ENCODE measurements at regions not wholly inside any gene's neighbourhood (a gene's known extent, or its start where the extent isn't known, plus 50 kb on each side); places are given as distances from the start of the nearest gene placed in this dataset.

GRCh38 chr2:155190342-155190741 is 491.8 kb downstream of the KCNJ3 start:
- H3K36me3 ChIP-seq (ENCODE audit: control insufficient read depth in 2 of 2, extremely low read depth in 1 of 2, insufficient read depth in 2 of 2, low read length in 2 of 2): no peaks in the 10 kb centered on the region
- no peak for TF ChIP-seq EZH2 (IDR thresholded peaks at IDR 0.05; ENCODE audit: borderline replicate concordance, low read depth, low read length, severe bottlenecking)
- TF ChIP-seq CTCF (IDR thresholded peaks at IDR 0.05; ENCODE audit: extremely low read depth in 1 of 2, insufficient read depth in 1 of 2, low read depth in 1 of 2, low read length in 2 of 2): no peak
- TF ChIP-seq GATA2 (IDR thresholded peaks at IDR 0.05; ENCODE audit: insufficient read depth, insufficient read length, low read depth, low read length): no peak
- no peak for TF ChIP-seq MYC (IDR thresholded peaks at IDR 0.05; ENCODE audit: low read depth, low read length)
- TF ChIP-seq POLR2A (IDR thresholded peaks at IDR 0.05; ENCODE audit: low read depth, low read length): no peak
- no peak for TF ChIP-seq FOS (IDR thresholded peaks at IDR 0.05; ENCODE audit: borderline replicate concordance, insufficient read depth, low read length)
- no peak for TF ChIP-seq POLR2AphosphoS5 (IDR thresholded peaks at IDR 0.05; ENCODE audit: insufficient read depth, low read depth, low read length)
- no peak for TF ChIP-seq MAX (IDR thresholded peaks at IDR 0.05; ENCODE audit: insufficient read depth, insufficient read length)
- no peak for TF ChIP-seq JUN (IDR thresholded peaks at IDR 0.05; ENCODE audit: borderline replicate concordance, insufficient read depth, insufficient read length, low read depth)
- no peak overlapping the region for H3K9ac ChIP-seq (replicated peaks; ENCODE audit: extremely low read depth, insufficient read depth, low read length)
- no peaks in the 10 kb centered on the region for H3K79me2 ChIP-seq (ENCODE audit: control insufficient read depth, insufficient read depth, low read length)
- H3K9me3 ChIP-seq (replicated peaks; ENCODE audit: control insufficient read depth, insufficient read depth, low read length): no peaks in the 10 kb centered on the region
- POLR2A ChIA-PET: no interaction called here
- no peaks in the 10 kb centered on the region for H3K9me1 ChIP-seq (replicated peaks; ENCODE audit: control insufficient read depth, extremely low read depth, insufficient read depth, low read length)
- intact Hi-C loops (cut with micrococcal nuclease) (no loop called here), dilution Hi-C loops (cut with MboI; ENCODE audit: extremely low pct_ligation_motif_present, low sequenced_read_pairs) (no loop called here)
- FAIRE-seq (no peak), DNase-seq (ENCODE audit: low read depth, low spot score) (no peak)
- no peaks in the 10 kb centered on the region for H3K27me3 ChIP-seq (ENCODE audit: control insufficient read depth in 2 of 2, insufficient read depth in 2 of 2, low read length in 2 of 2)
- no peak overlapping the region for H3K27ac ChIP-seq (ENCODE audit: insufficient read depth, low read depth, low read length)
- no peaks in the 10 kb centered on the region for H4K20me1 ChIP-seq (replicated peaks; ENCODE audit: control insufficient read depth, extremely low read depth, insufficient read depth, low read length)
- no peak overlapping the region for H3K4me3 ChIP-seq (replicated peaks in 1 of 3; ENCODE audit: insufficient read depth in 1 of 3, low read depth in 1 of 3, low read length in 3 of 3)
- CTCF ChIA-PET: no interaction called here
- H2AFZ ChIP-seq (ENCODE audit: low read depth, low read length): no peak overlapping the region
- H3K4me1 ChIP-seq (ENCODE audit: control insufficient read depth, extremely low read depth, insufficient read depth, low read length): no peaks in the 10 kb centered on the region
- H3K4me2 ChIP-seq (ENCODE audit: insufficient read depth, low read length): no peak overlapping the region
- no TSS peak for BruUV-seq (replicated peaks)
